ENCODE measurements at regions not wholly inside any gene's neighbourhood (a gene's known extent, or its start where the extent isn't known, plus 50 kb on each side); places are given as distances from the start of the nearest gene placed in this dataset.

DNA sequence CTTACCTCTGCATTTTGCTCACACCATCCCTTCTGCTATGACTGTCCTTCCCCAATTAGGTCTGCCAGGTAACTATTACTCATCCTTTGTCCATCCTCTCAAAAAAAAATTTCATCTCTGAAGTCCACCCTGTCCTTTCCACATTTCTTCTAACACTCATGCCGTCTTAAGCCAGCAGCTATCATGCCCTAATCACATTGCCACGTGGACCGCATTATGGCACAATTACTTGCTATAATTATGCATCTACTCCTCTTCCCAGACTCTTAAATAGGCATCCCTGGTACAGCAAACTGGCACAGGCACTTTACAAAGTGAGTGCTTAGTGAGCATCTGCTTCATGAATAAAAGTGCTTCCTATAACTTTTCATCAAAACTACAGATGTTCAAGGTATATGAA, 295.4 kb upstream of the ESRRG start:
- TF ChIP-seq CTCF (IDR thresholded peaks at IDR 0.05) (no peak), POLR2A (IDR thresholded peaks at IDR 0.05) (no peak)
